RWPE2 (cell line): ENCODE measurements at regions not wholly inside any gene's neighbourhood (a gene's known extent, or its start where the extent isn't known, plus 50 kb on each side); places are given as distances from the start of the nearest gene placed in this dataset.

ENCODE experiments used
- ATAC-seq: fragments of 200-7000 bp; cut with Tn5 transposase; 3 replicates; pipeline ENCODE4 v1.9.1; 2021; ENCODE audit warnings: low read depth
- DNase-seq: peaks from one replicate; pipeline ENCODE4 v3.0.0-alpha.2; 2020; ENCODE audit warnings: low spot score
- H3K27ac ChIP-seq: fragments of 450-650 bp; 2 replicates; pipeline ENCODE4 v1.5.1; 2017; ENCODE audit warnings: mild to moderate bottlenecking; ENCODE audit not compliant: poor library complexity, severe bottlenecking
- H3K27me3 ChIP-seq: fragments of 250-450 bp; sonication (Bioruptor Pico); 2 replicates; pipeline ENCODE4 v1.5.1; 2021; ENCODE audit warnings: mild to moderate bottlenecking, moderate library complexity; ENCODE audit not compliant: insufficient read depth, poor library complexity, severe bottlenecking
- H3K36me3 ChIP-seq: fragments of 250-450 bp; sonication (Bioruptor Pico); 2 replicates; pipeline ENCODE4 v1.5.1; 2020; ENCODE audit warnings: low read depth, mild to moderate bottlenecking, moderate library complexity
- H3K4me1 ChIP-seq: fragments of 250-450 bp; sonication (Bioruptor Pico); 2 replicates; pipeline ENCODE4 v1.5.1; 2021; ENCODE audit warnings: mild to moderate bottlenecking, moderate library complexity; ENCODE audit not compliant: insufficient read depth, poor library complexity, severe bottlenecking
- H3K4me3 ChIP-seq: fragments of 250-450 bp; sonication (Bioruptor Pico); 2 replicates; pipeline ENCODE4 v1.5.1; 2021; ENCODE audit warnings: mild to moderate bottlenecking, moderate library complexity; ENCODE audit not compliant: severe bottlenecking
- H3K9me3 ChIP-seq: fragments of 250-450 bp; sonication (Bioruptor Pico); 2 replicates; pipeline ENCODE4 v1.5.1; 2021; ENCODE audit warnings: mild to moderate bottlenecking, moderate library complexity; ENCODE audit not compliant: severe bottlenecking
- CTCF ChIP-seq: fragments of 450-650 bp; IDR thresholded peaks from one replicate; pipeline ENCODE4 v1.5.1; 2017; ENCODE audit warnings: mild to moderate bottlenecking, moderate library complexity; ENCODE audit not compliant: poor library complexity, severe bottlenecking

GRCh38 chr6:134624781-134625180 is 306.9 kb upstream of the SGK1 start:
- ATAC-seq, result no peak
- TF ChIP-seq CTCF, result no peak

GRCh38 chr6:134623401-134623800 is 305.5 kb upstream of the SGK1 start:
- DNase-seq (no peak), ATAC-seq (no peak)
- peak overlapping the region; percentile 89 for H3K27ac ChIP-seq

More at GRCh38 chr6:134624781-134625180, 306.9 kb upstream of the SGK1 start:
- Histone ChIP-seq H3K36me3 (no peaks in the 10 kb centered on the region), H3K4me3 (no peak overlapping the region), H3K27ac (no peak overlapping the region), H3K27me3 (no peaks in the 10 kb centered on the region), H3K4me1 (peaks cover 23% of the 10 kb centered on the region), H3K9me3 (no peaks in the 10 kb centered on the region)
- no peak for DNase-seq

GRCh38 chr6:134622382-134623173 is 304.7 kb upstream of the SGK1 start:
- TF ChIP-seq CTCF, result no peak
- Histone ChIP-seq H3K4me1 (peaks cover 23% of the 10 kb centered on the region), H3K9me3 (no peaks in the 10 kb centered on the region), H3K4me3 (no peak overlapping the region), H3K27me3 (no peaks in the 10 kb centered on the region), H3K27ac (peak overlapping the region; percentile 89), H3K36me3 (no peaks in the 10 kb centered on the region)
- ATAC-seq, result peak; percentile 2; the same call in 1 of the 3 replicates
- no peak for DNase-seq

More at GRCh38 chr6:134623401-134623800, 305.5 kb upstream of the SGK1 start:
- TF ChIP-seq CTCF, result no peak
- Histone ChIP-seq H3K4me3 (no peak overlapping the region), H3K27me3 (no peaks in the 10 kb centered on the region), H3K4me1 (peaks cover 23% of the 10 kb centered on the region), H3K36me3 (no peaks in the 10 kb centered on the region), H3K9me3 (no peaks in the 10 kb centered on the region)

- no peak for TF ChIP-seq CTCF
- DNase-seq, result peak; percentile 59
- Histone ChIP-seq H3K36me3 (no peaks in the 10 kb centered on the region), H3K4me3 (no peak overlapping the region), H3K27me3 (no peaks in the 10 kb centered on the region), H3K27ac (peak overlapping the region; percentile 89), H3K4me1 (peaks cover 23% of the 10 kb centered on the region), H3K9me3 (no peaks in the 10 kb centered on the region)
- peak; percentile 92 for ATAC-seq
Observed at GRCh38 chr6:134621858-134622257, 303.9 kb upstream of the SGK1 start.

GRCh38 chr6:134619789-134620188 is 301.9 kb upstream of the SGK1 start:
- DNase-seq (no peak), ATAC-seq (peak; percentile 30; the same call in 1 of the 3 replicates)
- H3K27me3 ChIP-seq, result no peaks in the 10 kb centered on the region
- no peak overlapping the region for H3K4me3 ChIP-seq
- no peak for TF ChIP-seq CTCF
- H3K4me1 ChIP-seq, result peaks cover 23% of the 10 kb centered on the region
- H3K27ac ChIP-seq, result peak overlapping the region; percentile 89
- H3K9me3 ChIP-seq, result no peaks in the 10 kb centered on the region
- no peaks in the 10 kb centered on the region for H3K36me3 ChIP-seq
